ENCODE measurements at regions not wholly inside any gene's neighbourhood (a gene's known extent, or its start where the extent isn't known, plus 50 kb on each side); places are given as distances from the start of the nearest gene placed in this dataset.

DNA sequence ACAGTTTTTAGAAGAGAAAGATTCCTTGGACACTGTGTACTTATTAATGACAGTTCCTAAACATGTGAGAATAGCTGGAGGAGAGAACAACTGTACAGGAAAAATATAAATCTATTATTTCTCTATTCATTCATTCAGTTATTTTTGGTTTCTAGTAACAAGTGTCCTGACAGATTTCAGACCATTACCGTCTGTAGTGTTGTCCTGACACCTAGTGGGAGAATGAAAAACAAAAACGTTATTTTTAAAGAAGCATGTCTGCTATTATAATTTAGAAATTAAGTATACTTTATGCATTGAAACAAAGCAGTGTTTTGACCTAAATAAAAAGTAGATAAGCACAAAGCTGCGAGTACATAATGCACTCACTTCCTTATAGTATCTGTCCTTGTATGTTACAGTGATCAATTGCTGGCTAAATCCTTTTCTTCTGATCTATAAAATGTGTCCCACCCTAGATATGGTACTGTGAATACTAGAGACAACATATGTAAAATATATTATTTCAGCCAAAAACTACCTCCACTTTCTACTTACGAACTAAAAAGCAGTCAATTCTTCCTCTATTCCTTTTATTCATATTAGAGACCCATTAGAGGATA lies 575.6 kb downstream of the ARL4A start:
- H2AFZ ChIP-seq (ENCODE audit: control insufficient read depth, low read depth, low read length) = no peak overlapping the region
- no peak overlapping the region for H3K9ac ChIP-seq (ENCODE audit: control insufficient read depth, insufficient read depth, low read length)
- ChIA-PET SMC1A (ENCODE audit: uncharacterized antibody, unreplicated experiment) (interaction anchor here (1.0 to 2.1 kb wide), 4 partner anchors 588 to 740 kb away, joined by 3 to 5 read pairs (median 4); no protein-coding TSS in a partner anchor), POLR2A (no interaction called here), CTCF (interaction anchor here (0.6 to 3.1 kb wide), 6 partner anchors 573 to 739 kb away, joined by 3 to 16 read pairs (median 4); no protein-coding TSS in a partner anchor), RAD21 (ENCODE audit: unreplicated experiment) (interaction anchor here (1.5 kb wide), 1 partner anchor 624 kb away, joined by 3 read pairs; no protein-coding TSS in a partner anchor)
- no TSS peak for BruUV-seq (replicated peaks)
- no peaks in the 10 kb centered on the region for H3K27me3 ChIP-seq (replicated peaks in 1 of 2; ENCODE audit: control insufficient read depth in 2 of 2, insufficient read depth in 2 of 2, low read length in 1 of 2)
- H3K4me3 ChIP-seq = no peak overlapping the region
- intact Hi-C loops (cut with micrococcal nuclease; ENCODE audit: unreplicated experiment) = loop anchor here (1.0 to 2.0 kb wide), 2 partner anchors 624 to 738 kb away; no protein-coding TSS in a partner anchor
- no peaks in the 10 kb centered on the region for H4K20me1 ChIP-seq (ENCODE audit: control insufficient read depth, insufficient read depth)
- WGBS (ENCODE audit: insufficient coverage, insufficient replicate concordance, low lambda C conversion rate, missing lambda C conversion rate) = 0% methylated on average over 4 of the region's 4 CpGs
- no peaks in the 10 kb centered on the region for H3K79me2 ChIP-seq (ENCODE audit: control insufficient read depth, insufficient read depth, low read length)
- H3K36me3 ChIP-seq (ENCODE audit: control insufficient read depth in 2 of 2, insufficient read depth in 2 of 2, low read length in 1 of 2) = no peaks in the 10 kb centered on the region
- no peak overlapping the region for H3K4me2 ChIP-seq (ENCODE audit: control insufficient read depth, insufficient read depth)
- TF ChIP-seq SMC3 (IDR thresholded peaks at IDR 0.05; ENCODE audit: borderline replicate concordance, low read length) (peak; percentile 65; the same call in 1 of the 2 replicates), ZNF384 (IDR thresholded peaks at IDR 0.05; ENCODE audit: borderline replicate concordance, low read depth, low read length) (no peak), RAD21 (IDR thresholded peaks at IDR 0.05; ENCODE audit: insufficient read depth, low read depth, low read length) (peak; percentile 71)
- TF ChIP-seq, protein P1, sequence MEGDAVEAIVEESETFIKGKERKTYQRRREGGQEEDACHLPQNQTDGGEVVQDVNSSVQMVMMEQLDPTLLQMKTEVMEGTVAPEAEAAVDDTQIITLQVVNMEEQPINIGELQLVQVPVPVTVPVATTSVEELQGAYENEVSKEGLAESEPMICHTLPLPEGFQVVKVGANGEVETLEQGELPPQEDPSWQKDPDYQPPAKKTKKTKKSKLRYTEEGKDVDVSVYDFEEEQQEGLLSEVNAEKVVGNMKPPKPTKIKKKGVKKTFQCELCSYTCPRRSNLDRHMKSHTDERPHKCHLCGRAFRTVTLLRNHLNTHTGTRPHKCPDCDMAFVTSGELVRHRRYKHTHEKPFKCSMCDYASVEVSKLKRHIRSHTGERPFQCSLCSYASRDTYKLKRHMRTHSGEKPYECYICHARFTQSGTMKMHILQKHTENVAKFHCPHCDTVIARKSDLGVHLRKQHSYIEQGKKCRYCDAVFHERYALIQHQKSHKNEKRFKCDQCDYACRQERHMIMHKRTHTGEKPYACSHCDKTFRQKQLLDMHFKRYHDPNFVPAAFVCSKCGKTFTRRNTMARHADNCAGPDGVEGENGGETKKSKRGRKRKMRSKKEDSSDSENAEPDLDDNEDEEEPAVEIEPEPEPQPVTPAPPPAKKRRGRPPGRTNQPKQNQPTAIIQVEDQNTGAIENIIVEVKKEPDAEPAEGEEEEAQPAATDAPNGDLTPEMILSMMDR (IDR thresholded peaks at IDR 0.05 in 2 of 3, conservative IDR thresholded peaks at IDR 0.05 in 1 of 3; ENCODE audit: control insufficient read depth in 2 of 3, extremely low read depth in 1 of 3, insufficient read depth in 1 of 3, low read depth in 3 of 3, low read length in 3 of 3) = peak in 2 of 3 experiments; percentile 13 to 54; a peak in 3 of 6 replicates
- FAIRE-seq (peak; percentile 64), ATAC-seq (no peak), DNase-seq (ENCODE audit: low read depth, low spot score) (no peak)
- H3K9me3 ChIP-seq (replicated peaks; ENCODE audit: control insufficient read depth, insufficient read depth, low read length) = no peaks in the 10 kb centered on the region
- no peaks in the 10 kb centered on the region for H3K4me1 ChIP-seq (ENCODE audit: control insufficient read depth, insufficient read depth, low read length)
- in situ Hi-C loops (cut with MboI) = loop anchor here (10.0 kb wide), 2 partner anchors 618 to 738 kb away; no protein-coding TSS in a partner anchor
- no peak overlapping the region for H3K27ac ChIP-seq (ENCODE audit: control insufficient read depth, insufficient read depth)

All from GM12878 (cell line).